HEK293 (cell line): ENCODE measurements at regions not wholly inside any gene's neighbourhood (a gene's known extent, or its start where the extent isn't known, plus 50 kb on each side); places are given as distances from the start of the nearest gene placed in this dataset.
"Not testable (repeated sequence)": the region's sequence is repeated elsewhere in the genome, so short reads cannot be mapped to it uniquely, and the experiment has no call there.

ENCODE experiments used
- CTCF ChIA-PET: fragments of 350-600 bp; formaldehyde crosslinking; extraction: SDS; loops from one replicate; lab custom pipeline; 2021; ENCODE audit warnings: antibody characterized with exemption; lab: Yijun Ruan, JAX
- POLR2A ChIA-PET: fragments of 300-600 bp; formaldehyde crosslinking; extraction: SDS; loops from one replicate; lab custom pipeline; 2020; ENCODE audit warnings: antibody characterized with exemption, inconsistent platforms; lab: Yijun Ruan, JAX
- H3K27ac ChIP-seq: fragments of 200-500 bp; sonication (Bioruptor generic); 2 replicates; pipeline ENCODE4 v1.5.1; 2014; ENCODE audit warnings: low read depth, low read length, control low read depth, inconsistent platforms; ENCODE audit errors: extremely low read depth
- H3K36me3 ChIP-seq, 2 experiments: fragments of 200-500 bp in 1 of 2; sonication (Bioruptor generic) in 1 of 2; 1 replicate in 1 of 2; 2 replicates in 1 of 2; pipeline ENCODE4 v1.5.1; 2014 to 2017; ENCODE audit warnings: inconsistent platforms in 2 of 2, low read length in 2 of 2; ENCODE audit not compliant: control insufficient read depth in 2 of 2, insufficient read depth in 1 of 2
- H3K4me1 ChIP-seq: fragments of 200-500 bp; sonication (Bioruptor generic); 2 replicates; pipeline ENCODE4 v1.5.1; 2014; ENCODE audit warnings: mild to moderate bottlenecking, low read length, inconsistent platforms; ENCODE audit not compliant: control insufficient read depth, insufficient read depth
- H3K4me3 ChIP-seq: 2 replicates; pipeline ENCODE4 v1.5.1; 2011; ENCODE audit warnings: low read depth, mild to moderate bottlenecking, control low read depth, low read length, moderate library complexity
- H3K9me3 ChIP-seq: fragments of 200-500 bp; sonication (Bioruptor generic); 2 replicates; pipeline ENCODE4 v1.5.1; 2014; ENCODE audit warnings: low read depth, low read length, inconsistent platforms; ENCODE audit not compliant: control insufficient read depth, insufficient read depth
- KLF8 ChIP-seq: fragments of 450-650 bp; formaldehyde crosslinking; IDR thresholded peaks from 2 replicates; pipeline ENCODE4 v1.5.1; 2016; ENCODE audit warnings: missing biosample characterization, missing genetic modification characterization
- TSHZ1 ChIP-seq: fragments of 450-650 bp; formaldehyde crosslinking; IDR thresholded peaks from 2 replicates; pipeline ENCODE4 v1.5.1; 2016; ENCODE audit warnings: missing biosample characterization, missing genetic modification characterization, borderline replicate concordance
- ZNF148 ChIP-seq: fragments of 450-650 bp; formaldehyde crosslinking; IDR thresholded peaks from 2 replicates; pipeline ENCODE4 v1.5.0; 2017; ENCODE audit warnings: missing biosample characterization, missing genetic modification characterization, borderline replicate concordance
- ZNF169 ChIP-seq: fragments of 450-650 bp; formaldehyde crosslinking; IDR thresholded peaks from 2 replicates; pipeline ENCODE4 v1.5.1; 2016; ENCODE audit warnings: missing biosample characterization, missing genetic modification characterization
- ZNF292 ChIP-seq: fragments of 450-650 bp; formaldehyde crosslinking; IDR thresholded peaks from 2 replicates; pipeline ENCODE4 v1.5.1; 2016; ENCODE audit warnings: low read depth, missing biosample characterization, missing genetic modification characterization, borderline replicate concordance
- ZNF423 ChIP-seq: fragments of 450-650 bp; formaldehyde crosslinking; IDR thresholded peaks from 2 replicates; pipeline ENCODE4 v1.5.1; 2016; ENCODE audit warnings: missing biosample characterization, missing genetic modification characterization
- ZNF501 ChIP-seq: fragments of 450-650 bp; formaldehyde crosslinking; IDR thresholded peaks from 2 replicates; pipeline ENCODE4 v1.5.1; 2016; ENCODE audit warnings: missing biosample characterization, missing genetic modification characterization
- ZNF624 ChIP-seq: fragments of 450-650 bp; formaldehyde crosslinking; IDR thresholded peaks from 2 replicates; pipeline ENCODE4 v1.5.1; 2017; ENCODE audit warnings: missing biosample characterization, missing genetic modification characterization
- ZNF677 ChIP-seq: fragments of 450-650 bp; IDR thresholded peaks from 2 replicates; pipeline ENCODE4 v1.5.0; 2018; ENCODE audit warnings: missing biosample characterization, mild to moderate bottlenecking, missing genetic modification characterization, moderate library complexity
- TF ChIP-seq, protein P1 (sequence below): fragments of 450-650 bp; formaldehyde crosslinking; IDR thresholded peaks from 2 replicates; pipeline ENCODE4 v1.5.1; 2016; ENCODE audit warnings: missing biosample characterization, missing genetic modification characterization, low read depth
- TF ChIP-seq, protein P2 (sequence below): fragments of 450-650 bp; formaldehyde crosslinking; IDR thresholded peaks from 2 replicates; pipeline ENCODE4; 2016; ENCODE audit warnings: missing biosample characterization, missing genetic modification characterization

GRCh38 chrX:112391313-112391712 lies 288.4 kb downstream of the LHFPL1 start:
- Histone ChIP-seq H3K9me3 (no peaks in the 10 kb centered on the region), H3K4me1 (no peaks in the 10 kb centered on the region), H3K36me3 (no peaks in the 10 kb centered on the region), H3K27ac (no peak overlapping the region), H3K4me3 (no peak overlapping the region)
- CTCF ChIA-PET, result interaction anchor here (0.7 kb wide), 1 partner anchor 1514 kb away, joined by 3 read pairs; no protein-coding TSS in a partner anchor
- TF ChIP-seq ZNF501 (tag by site-specific recombination), result no peak
- TF ChIP-seq, protein P1, sequence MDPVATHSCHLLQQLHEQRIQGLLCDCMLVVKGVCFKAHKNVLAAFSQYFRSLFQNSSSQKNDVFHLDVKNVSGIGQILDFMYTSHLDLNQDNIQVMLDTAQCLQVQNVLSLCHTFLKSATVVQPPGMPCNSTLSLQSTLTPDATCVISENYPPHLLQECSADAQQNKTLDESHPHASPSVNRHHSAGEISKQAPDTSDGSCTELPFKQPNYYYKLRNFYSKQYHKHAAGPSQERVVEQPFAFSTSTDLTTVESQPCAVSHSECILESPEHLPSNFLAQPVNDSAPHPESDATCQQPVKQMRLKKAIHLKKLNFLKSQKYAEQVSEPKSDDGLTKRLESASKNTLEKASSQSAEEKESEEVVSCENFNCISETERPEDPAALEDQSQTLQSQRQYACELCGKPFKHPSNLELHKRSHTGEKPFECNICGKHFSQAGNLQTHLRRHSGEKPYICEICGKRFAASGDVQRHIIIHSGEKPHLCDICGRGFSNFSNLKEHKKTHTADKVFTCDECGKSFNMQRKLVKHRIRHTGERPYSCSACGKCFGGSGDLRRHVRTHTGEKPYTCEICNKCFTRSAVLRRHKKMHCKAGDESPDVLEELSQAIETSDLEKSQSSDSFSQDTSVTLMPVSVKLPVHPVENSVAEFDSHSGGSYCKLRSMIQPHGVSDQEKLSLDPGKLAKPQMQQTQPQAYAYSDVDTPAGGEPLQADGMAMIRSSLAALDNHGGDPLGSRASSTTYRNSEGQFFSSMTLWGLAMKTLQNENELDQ (tag by site-specific recombination), result no peak
- no peak for TF ChIP-seq ZNF677 (tag by site-specific recombination)
- no peak for TF ChIP-seq ZNF148 (tag by site-specific recombination)
- TF ChIP-seq, protein P2, sequence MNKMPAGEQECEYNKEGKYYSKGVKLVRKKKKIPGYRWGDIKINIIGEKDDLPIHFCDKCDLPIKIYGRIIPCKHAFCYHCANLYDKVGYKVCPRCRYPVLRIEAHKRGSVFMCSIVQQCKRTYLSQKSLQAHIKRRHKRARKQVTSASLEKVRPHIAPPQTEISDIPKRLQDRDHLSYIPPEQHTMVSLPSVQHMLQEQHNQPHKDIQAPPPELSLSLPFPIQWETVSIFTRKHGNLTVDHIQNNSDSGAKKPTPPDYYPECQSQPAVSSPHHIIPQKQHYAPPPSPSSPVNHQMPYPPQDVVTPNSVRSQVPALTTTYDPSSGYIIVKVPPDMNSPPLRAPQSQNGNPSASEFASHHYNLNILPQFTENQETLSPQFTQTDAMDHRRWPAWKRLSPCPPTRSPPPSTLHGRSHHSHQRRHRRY (tag by site-specific recombination), result no peak
- POLR2A ChIA-PET, result no interaction called here

DNA sequence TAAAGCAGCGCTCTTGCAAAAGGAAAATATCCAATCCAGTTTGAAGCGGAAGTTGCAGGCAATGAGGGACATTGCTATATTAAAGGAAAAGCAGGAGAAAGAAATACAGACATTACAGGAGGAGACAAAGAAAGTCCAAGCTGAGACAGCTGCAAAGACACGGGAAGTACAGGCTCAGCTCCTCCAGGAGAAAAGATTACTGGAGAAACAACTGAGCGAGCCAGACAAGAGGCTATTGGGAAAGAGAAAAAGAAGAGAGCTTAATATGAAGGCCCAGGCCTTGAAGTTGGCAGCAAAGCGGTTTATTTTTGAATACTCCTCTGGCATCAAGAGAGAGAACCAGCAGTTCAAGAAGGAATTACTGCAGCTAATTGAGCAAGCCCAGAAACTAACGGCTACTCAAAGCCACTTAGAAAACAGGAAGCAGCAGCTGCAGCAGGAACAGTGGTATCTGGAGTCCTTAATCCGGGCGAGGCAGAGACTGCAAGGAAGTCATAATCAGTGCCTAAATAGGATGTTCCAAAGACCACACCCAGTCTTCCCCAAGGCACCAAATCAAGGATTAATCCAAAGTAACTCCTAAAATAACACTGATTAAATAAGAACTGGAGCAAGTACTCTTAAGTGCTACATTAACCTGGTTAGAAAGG lies 298.0 kb downstream of the LHFPL1 start:
- CTCF ChIA-PET, result interaction anchor here (0.6 kb wide), 1 partner anchor 522 kb away, joined by 3 read pairs; no protein-coding TSS in a partner anchor
- H3K36me3 ChIP-seq, POLR2A ChIA-PET, H3K4me3 ChIP-seq, H3K27ac ChIP-seq, H3K9me3 ChIP-seq, H3K4me1 ChIP-seq: not testable (repeated sequence)

- H3K27ac ChIP-seq, result no peak overlapping the region
- no peaks in the 10 kb centered on the region for H3K4me1 ChIP-seq
- no peaks in the 10 kb centered on the region for H3K36me3 ChIP-seq
- ChIA-PET POLR2A (no interaction called here), CTCF (interaction anchor here (0.6 kb wide), 1 partner anchor 521 kb away, joined by 3 read pairs; no protein-coding TSS in a partner anchor)
- H3K4me3 ChIP-seq, result no peak overlapping the region
- H3K9me3 ChIP-seq, result no peaks in the 10 kb centered on the region
- TF ChIP-seq KLF8 (no peak), TSHZ1 (no peak), ZNF169 (no peak), ZNF292 (no peak), ZNF624 (tag by site-specific recombination) (no peak), ZNF423 (tag by site-specific recombination) (no peak)
Observed at GRCh38 chrX:112380541-112381278, 298.1 kb upstream of the TRPC5 start.
